DND-41 (cell line): ENCODE measurements at regions not wholly inside any gene's neighbourhood (a gene's known extent, or its start where the extent isn't known, plus 50 kb on each side); places are given as distances from the start of the nearest gene placed in this dataset.
A peak's percentile ranks its signal among the peaks of the same experiment; 100 is the strongest.

Experiments
- ATAC-seq: fragments of 200-7000 bp; cut with Tn5 transposase; 3 replicates; pipeline ENCODE4 v1.9.1; 2021; ENCODE audit warnings: low read depth; ENCODE audit not compliant: insufficient read depth
- DNase-seq: peaks from one replicate; pipeline ENCODE4 v3.0.0-alpha.2; 2020
- H2AFZ ChIP-seq: 2 replicates; pipeline ENCODE4 v1.6.0; 2012; ENCODE audit warnings: low read depth, low read length
- H3K27ac ChIP-seq: 2 replicates; pipeline ENCODE4 v1.5.1; 2012; ENCODE audit warnings: low read length, inconsistent platforms
- H3K27me3 ChIP-seq: fragments of 200-600 bp; sonication (generic); 2 replicates; pipeline ENCODE4 v1.6.0; 2012; ENCODE audit warnings: low read length, mild to moderate bottlenecking, inconsistent platforms; ENCODE audit not compliant: insufficient read depth, poor library complexity
- H3K36me3 ChIP-seq: 2 replicates; pipeline ENCODE4 v1.5.1; 2012; ENCODE audit warnings: low read length, inconsistent platforms; ENCODE audit not compliant: insufficient read depth
- H3K4me1 ChIP-seq: 2 replicates; pipeline ENCODE4 v1.5.1; 2012; ENCODE audit warnings: mild to moderate bottlenecking, low read length; ENCODE audit not compliant: insufficient read depth
- H3K4me2 ChIP-seq: 2 replicates; pipeline ENCODE4 v1.6.0; 2012; ENCODE audit warnings: mild to moderate bottlenecking, moderate library complexity, low read length, inconsistent platforms; ENCODE audit not compliant: insufficient read depth
- H3K4me3 ChIP-seq, 2 experiments: fragments of 200-600 bp in 1 of 2; shearing (Covaris generic) in 1 of 2; 2 replicates each; pipeline ENCODE4 v1.5.1; 2012 to 2016; ENCODE audit warnings: inconsistent platforms in 2 of 2, low read length in 2 of 2, mild to moderate bottlenecking in 2 of 2, low read depth in 1 of 2, moderate library complexity in 1 of 2
- H3K79me2 ChIP-seq: 2 replicates; pipeline ENCODE4 v1.6.0; 2012; ENCODE audit warnings: low read length, inconsistent platforms; ENCODE audit not compliant: insufficient read depth
- H3K9ac ChIP-seq: 2 replicates; pipeline ENCODE4 v1.6.0; 2012; ENCODE audit warnings: low read depth, mild to moderate bottlenecking, inconsistent platforms, low read length, moderate library complexity
- H3K9me3 ChIP-seq: 2 replicates; pipeline ENCODE4 v1.5.1; 2012; ENCODE audit warnings: low read length, moderate library complexity, mild to moderate bottlenecking, inconsistent platforms; ENCODE audit not compliant: insufficient read depth, severe bottlenecking
- H4K20me1 ChIP-seq: 2 replicates; pipeline ENCODE4 v1.6.0; 2012; ENCODE audit warnings: low read length; ENCODE audit not compliant: insufficient read depth
- EZH2 ChIP-seq: IDR thresholded peaks from 3 replicates; pipeline ENCODE4 v1.6.1; 2012; ENCODE audit warnings: borderline replicate concordance, low read depth, mild to moderate bottlenecking, moderate library complexity, low read length, inconsistent platforms; ENCODE audit not compliant: severe bottlenecking
- TF ChIP-seq, protein P1 (sequence below): IDR thresholded peaks from 2 replicates; pipeline ENCODE4 v1.5.1; 2012; ENCODE audit warnings: borderline replicate concordance, low read length, moderate library complexity, mild to moderate bottlenecking; ENCODE audit not compliant: poor library complexity, severe bottlenecking; ENCODE audit errors: extremely low read depth

- no peak overlapping the region for H3K4me3 ChIP-seq
- no peak overlapping the region for H2AFZ ChIP-seq
- no peak overlapping the region for H3K27ac ChIP-seq
- H3K4me2 ChIP-seq, result no peak overlapping the region
- H3K36me3 ChIP-seq, result no peaks in the 10 kb centered on the region
- no peak overlapping the region for H3K9ac ChIP-seq
- H3K27me3 ChIP-seq, result no peaks in the 10 kb centered on the region
- no peaks in the 10 kb centered on the region for H3K4me1 ChIP-seq
- ATAC-seq, result no peak
- H3K79me2 ChIP-seq, result no peaks in the 10 kb centered on the region
- H4K20me1 ChIP-seq, result no peaks in the 10 kb centered on the region
- TF ChIP-seq EZH2, result no peak
- TF ChIP-seq, protein P1, sequence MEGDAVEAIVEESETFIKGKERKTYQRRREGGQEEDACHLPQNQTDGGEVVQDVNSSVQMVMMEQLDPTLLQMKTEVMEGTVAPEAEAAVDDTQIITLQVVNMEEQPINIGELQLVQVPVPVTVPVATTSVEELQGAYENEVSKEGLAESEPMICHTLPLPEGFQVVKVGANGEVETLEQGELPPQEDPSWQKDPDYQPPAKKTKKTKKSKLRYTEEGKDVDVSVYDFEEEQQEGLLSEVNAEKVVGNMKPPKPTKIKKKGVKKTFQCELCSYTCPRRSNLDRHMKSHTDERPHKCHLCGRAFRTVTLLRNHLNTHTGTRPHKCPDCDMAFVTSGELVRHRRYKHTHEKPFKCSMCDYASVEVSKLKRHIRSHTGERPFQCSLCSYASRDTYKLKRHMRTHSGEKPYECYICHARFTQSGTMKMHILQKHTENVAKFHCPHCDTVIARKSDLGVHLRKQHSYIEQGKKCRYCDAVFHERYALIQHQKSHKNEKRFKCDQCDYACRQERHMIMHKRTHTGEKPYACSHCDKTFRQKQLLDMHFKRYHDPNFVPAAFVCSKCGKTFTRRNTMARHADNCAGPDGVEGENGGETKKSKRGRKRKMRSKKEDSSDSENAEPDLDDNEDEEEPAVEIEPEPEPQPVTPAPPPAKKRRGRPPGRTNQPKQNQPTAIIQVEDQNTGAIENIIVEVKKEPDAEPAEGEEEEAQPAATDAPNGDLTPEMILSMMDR, result no peak
- no peaks in the 10 kb centered on the region for H3K9me3 ChIP-seq
- DNase-seq, result no peak
Observed at GRCh38 chr6:126123226-126123625, 136.9 kb downstream of the TRMT11 start.

DNA sequence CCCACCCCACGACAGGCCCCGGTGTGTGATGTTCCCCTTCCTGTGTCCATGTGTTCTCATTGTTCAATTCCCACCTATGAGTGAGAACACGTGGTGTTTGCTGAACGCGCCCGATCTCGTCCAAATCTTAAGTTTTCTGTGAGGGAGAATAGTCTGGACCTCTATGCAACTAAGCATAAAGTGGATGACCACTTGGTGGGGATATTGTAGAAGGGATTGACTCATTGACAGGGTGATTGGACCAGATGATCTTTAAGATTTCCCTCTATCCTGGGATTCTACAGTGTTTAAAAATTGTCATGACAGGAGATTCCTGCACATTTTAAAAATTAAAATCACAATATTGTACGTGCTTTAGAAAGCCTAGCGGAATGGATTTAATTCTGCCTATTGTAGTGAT lies 141.3 kb downstream of the TRMT11 start:
- no peak for TF ChIP-seq EZH2
- TF ChIP-seq, protein P1, result peak; percentile 6
- Histone ChIP-seq H3K4me3 (no peak overlapping the region), H3K27me3 (no peaks in the 10 kb centered on the region), H3K4me1 (no peaks in the 10 kb centered on the region), H3K9ac (no peak overlapping the region), H3K9me3 (no peaks in the 10 kb centered on the region), H2AFZ (no peak overlapping the region), H4K20me1 (no peaks in the 10 kb centered on the region), H3K36me3 (no peaks in the 10 kb centered on the region), H3K27ac (no peak overlapping the region), H3K4me2 (no peak overlapping the region), H3K79me2 (no peaks in the 10 kb centered on the region)
- ATAC-seq (no peak), DNase-seq (no peak)

- Histone ChIP-seq H3K4me3 (no peak overlapping the region), H3K9me3 (no peaks in the 10 kb centered on the region), H3K4me2 (no peak overlapping the region), H3K79me2 (no peaks in the 10 kb centered on the region), H2AFZ (no peak overlapping the region), H3K36me3 (no peaks in the 10 kb centered on the region), H3K9ac (no peak overlapping the region), H4K20me1 (no peaks in the 10 kb centered on the region), H3K4me1 (no peaks in the 10 kb centered on the region), H3K27ac (no peak overlapping the region), H3K27me3 (no peaks in the 10 kb centered on the region)
- ATAC-seq (no peak), DNase-seq (no peak)
- TF ChIP-seq, protein P1, result no peak
- no peak for TF ChIP-seq EZH2
Observed at GRCh38 chr6:126131246-126131645, 144.9 kb downstream of the TRMT11 start.

GRCh38 chr6:126133984-126134383 lies 147.6 kb downstream of the TRMT11 start:
- DNase-seq (no peak), ATAC-seq (no peak)
- Histone ChIP-seq H3K27ac (no peak overlapping the region), H2AFZ (no peak overlapping the region), H4K20me1 (no peaks in the 10 kb centered on the region), H3K9ac (no peak overlapping the region), H3K4me3 (no peak overlapping the region), H3K79me2 (no peaks in the 10 kb centered on the region), H3K4me1 (no peaks in the 10 kb centered on the region), H3K36me3 (no peaks in the 10 kb centered on the region), H3K4me2 (no peak overlapping the region), H3K9me3 (no peaks in the 10 kb centered on the region), H3K27me3 (no peaks in the 10 kb centered on the region)
- TF ChIP-seq, protein P1, result no peak
- no peak for TF ChIP-seq EZH2
